ENCODE measurements at regions not wholly inside any gene's neighbourhood (a gene's known extent, or its start where the extent isn't known, plus 50 kb on each side); places are given as distances from the start of the nearest gene placed in this dataset.
"Not testable (repeated sequence)": the region's sequence is repeated elsewhere in the genome, so short reads cannot be mapped to it uniquely, and the experiment has no call there.

- ChIA-PET CTCF (no interaction called here), POLR2A (no interaction called here)
- DNase-seq (ENCODE audit: extremely low spot score), result no peak
- TF ChIP-seq, protein P1, sequence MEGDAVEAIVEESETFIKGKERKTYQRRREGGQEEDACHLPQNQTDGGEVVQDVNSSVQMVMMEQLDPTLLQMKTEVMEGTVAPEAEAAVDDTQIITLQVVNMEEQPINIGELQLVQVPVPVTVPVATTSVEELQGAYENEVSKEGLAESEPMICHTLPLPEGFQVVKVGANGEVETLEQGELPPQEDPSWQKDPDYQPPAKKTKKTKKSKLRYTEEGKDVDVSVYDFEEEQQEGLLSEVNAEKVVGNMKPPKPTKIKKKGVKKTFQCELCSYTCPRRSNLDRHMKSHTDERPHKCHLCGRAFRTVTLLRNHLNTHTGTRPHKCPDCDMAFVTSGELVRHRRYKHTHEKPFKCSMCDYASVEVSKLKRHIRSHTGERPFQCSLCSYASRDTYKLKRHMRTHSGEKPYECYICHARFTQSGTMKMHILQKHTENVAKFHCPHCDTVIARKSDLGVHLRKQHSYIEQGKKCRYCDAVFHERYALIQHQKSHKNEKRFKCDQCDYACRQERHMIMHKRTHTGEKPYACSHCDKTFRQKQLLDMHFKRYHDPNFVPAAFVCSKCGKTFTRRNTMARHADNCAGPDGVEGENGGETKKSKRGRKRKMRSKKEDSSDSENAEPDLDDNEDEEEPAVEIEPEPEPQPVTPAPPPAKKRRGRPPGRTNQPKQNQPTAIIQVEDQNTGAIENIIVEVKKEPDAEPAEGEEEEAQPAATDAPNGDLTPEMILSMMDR (IDR thresholded peaks at IDR 0.05; ENCODE audit: control extremely low read depth, extremely low read depth, low read depth, missing control alignments), result no peak
Measured at GRCh38 chr1:238913210-238913609, 473.2 kb upstream of the CHRM3 start.

DNA sequence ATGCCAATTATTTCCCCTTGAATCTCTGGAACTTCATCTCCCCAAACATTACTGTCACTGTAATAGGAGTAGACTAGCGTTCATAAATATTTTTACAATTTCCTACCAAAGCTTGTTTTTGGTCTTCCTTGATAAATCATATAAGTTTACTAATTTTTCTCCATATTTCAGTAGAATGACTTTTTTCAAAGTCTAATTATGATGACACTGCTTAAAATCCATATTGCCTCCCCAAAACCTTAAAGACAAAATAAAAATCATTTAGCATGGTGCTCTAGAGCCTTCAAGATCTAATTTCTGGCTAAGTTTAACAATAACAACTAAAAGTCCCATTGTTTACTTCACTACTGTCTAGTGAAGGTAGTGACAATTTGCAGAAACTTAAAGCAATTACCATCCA lies 474.2 kb upstream of the CHRM3 start:
- no peak for DNase-seq (ENCODE audit: extremely low spot score)
- TF ChIP-seq, protein P1 (IDR thresholded peaks at IDR 0.05; ENCODE audit: control extremely low read depth, extremely low read depth, low read depth, missing control alignments), result no peak
- ChIA-PET POLR2A (no interaction called here), CTCF (no interaction called here)

DNA sequence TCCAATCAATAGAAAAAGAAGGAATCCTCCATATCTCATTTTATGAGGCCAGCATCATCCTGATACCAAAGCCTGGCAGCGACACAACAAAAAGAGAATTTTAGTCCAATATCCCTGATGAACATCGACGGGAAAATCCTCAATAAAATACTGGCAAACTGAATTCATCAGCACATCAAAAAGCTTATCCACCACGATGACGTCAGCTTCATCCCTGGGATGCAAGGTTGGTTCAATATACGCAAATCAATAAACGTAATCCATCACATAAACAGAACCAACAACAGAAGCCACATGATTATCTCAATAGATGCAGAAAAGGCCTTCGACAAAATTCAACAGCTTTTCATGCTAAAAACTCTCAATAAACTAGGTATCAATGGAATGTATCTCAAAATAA lies 483.6 kb upstream of the CHRM3 start:
- CTCF ChIA-PET; POLR2A ChIA-PET; DNase-seq (ENCODE audit: extremely low spot score): not testable (repeated sequence)

- POLR2A ChIA-PET, result no interaction called here
- CTCF ChIA-PET, result interaction anchor here (1.2 kb wide), 1 partner anchor 16 kb away, joined by 4 read pairs; no protein-coding TSS in a partner anchor
- DNase-seq (ENCODE audit: extremely low spot score), result no peak
- TF ChIP-seq, protein P1 (IDR thresholded peaks at IDR 0.05; ENCODE audit: control extremely low read depth, extremely low read depth, low read depth, missing control alignments), result no peak
Measured at GRCh38 chr1:238900334-238900865, 486.0 kb upstream of the CHRM3 start.

DNA sequence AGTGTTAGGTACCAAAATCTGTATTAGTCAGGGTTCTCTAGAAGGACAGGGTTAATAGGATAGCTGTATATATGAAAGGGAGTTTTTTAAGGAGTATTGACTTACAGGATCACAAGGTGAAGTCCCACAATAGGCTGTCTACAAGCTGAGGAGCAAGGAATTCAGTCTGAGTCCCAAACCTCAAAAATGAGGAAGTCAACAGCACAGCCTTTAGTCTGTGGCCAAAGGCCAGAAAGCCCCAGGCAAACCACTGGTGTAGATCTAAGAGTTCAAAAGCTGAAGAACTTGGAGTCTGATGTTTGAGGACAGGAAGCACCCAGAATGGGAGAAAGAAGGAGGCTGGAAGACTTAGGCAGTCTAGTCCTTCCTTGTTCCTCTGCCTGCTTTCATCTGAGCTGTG lies 487.5 kb upstream of the CHRM3 start:
- DNase-seq (ENCODE audit: extremely low spot score), result no peak
- ChIA-PET CTCF (no interaction called here), POLR2A (no interaction called here)
- TF ChIP-seq, protein P1 (IDR thresholded peaks at IDR 0.05; ENCODE audit: control extremely low read depth, extremely low read depth, low read depth, missing control alignments), result no peak

DNA sequence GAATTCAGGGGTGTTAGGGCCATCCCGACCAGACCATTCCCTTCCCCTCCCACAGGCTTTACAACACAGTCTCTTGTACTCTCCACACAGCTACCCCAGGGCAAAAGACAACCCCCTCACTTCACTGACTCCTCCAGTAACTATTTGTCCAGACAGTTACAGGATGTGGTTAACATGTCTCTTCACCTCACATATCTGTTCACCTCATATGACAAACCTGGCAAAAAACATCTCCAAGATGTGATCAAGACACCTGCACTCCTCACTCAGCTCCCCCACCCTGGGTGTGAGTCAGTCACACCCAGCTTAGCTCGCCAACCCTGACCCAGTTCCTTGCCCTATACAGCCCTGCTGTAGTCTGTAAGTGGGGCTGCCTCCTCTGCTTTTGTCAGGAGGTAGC lies 490.5 kb upstream of the CHRM3 start:
- TF ChIP-seq, protein P1 (IDR thresholded peaks at IDR 0.05; ENCODE audit: control extremely low read depth, extremely low read depth, low read depth, missing control alignments), result no peak
- ChIA-PET POLR2A (no interaction called here), CTCF (no interaction called here)
- DNase-seq (ENCODE audit: extremely low spot score), result no peak

- ChIA-PET CTCF (no interaction called here), POLR2A (no interaction called here)
- DNase-seq (ENCODE audit: extremely low spot score), result no peak
- TF ChIP-seq, protein P1 (IDR thresholded peaks at IDR 0.05; ENCODE audit: control extremely low read depth, extremely low read depth, low read depth, missing control alignments), result no peak
Measured at GRCh38 chr1:238892612-238893011, 493.8 kb upstream of the CHRM3 start.
